Muscle of back (tissue), 3 donors: ENCODE measurements at regions not wholly inside any gene's neighbourhood (a gene's known extent, or its start where the extent isn't known, plus 50 kb on each side); places are given as distances from the start of the nearest gene placed in this dataset.
"Not testable (repeated sequence)": the region's sequence is repeated elsewhere in the genome, so short reads cannot be mapped to it uniquely, and the experiment has no call there.

ENCODE experiments used
- DNase-seq, 3 donors: peaks; one replicate each; pipeline versions ENCODE4 v3.0.0 to v3.0.0-alpha.2; 2013

- DNase-seq: no peak
Observed at GRCh38 chr22:46040471-46041465, 63.8 kb upstream of the WNT7B start.

- no peak for DNase-seq
Observed at GRCh38 chr22:46041642-46042041, 64.7 kb upstream of the WNT7B start.

- DNase-seq: no peak
Observed at GRCh38 chr22:46042786-46043185, 65.8 kb upstream of the WNT7B start.

GRCh38 chr22:46043339-46043738, 66.4 kb upstream of the WNT7B start:
- no peak for DNase-seq

DNA sequence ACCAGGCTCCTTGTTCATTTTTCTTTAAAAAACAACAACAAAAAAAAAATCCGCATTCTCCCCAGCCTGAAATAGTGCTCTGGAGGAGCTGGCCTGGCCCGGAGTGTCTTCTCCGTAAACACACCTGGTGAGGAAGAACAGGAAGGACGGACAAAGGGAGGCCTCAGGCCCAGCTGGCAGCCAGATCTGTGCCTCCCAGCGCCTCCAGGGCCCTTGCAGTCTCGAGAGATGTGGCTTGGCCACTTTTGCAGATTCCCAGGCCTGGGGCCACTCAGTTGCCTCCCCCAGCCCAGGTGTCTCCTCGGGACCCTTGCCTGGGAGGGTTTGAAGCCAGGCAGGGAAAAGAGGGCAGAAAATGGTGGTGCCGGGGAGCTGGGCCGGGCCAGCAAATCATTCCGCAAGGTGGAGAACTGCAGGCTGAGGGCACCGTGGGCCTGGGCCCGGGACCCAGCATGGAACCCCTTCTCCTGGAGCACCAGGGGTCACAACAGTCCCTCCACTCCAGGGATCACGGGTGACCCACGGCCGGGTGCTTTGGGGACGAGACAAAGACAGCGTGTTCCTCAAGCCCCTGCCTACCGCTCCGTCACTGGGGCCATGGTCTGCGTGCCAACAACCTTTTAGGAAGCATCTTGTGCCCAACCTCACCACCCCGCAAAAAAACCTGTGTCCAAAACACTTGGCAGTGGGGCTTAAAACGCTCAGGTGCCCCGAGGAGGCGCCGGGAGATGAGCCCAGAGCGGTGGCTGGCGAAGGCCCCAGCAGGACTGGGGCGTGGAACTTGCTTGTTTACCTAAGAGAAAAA, 67.1 kb upstream of the WNT7B start:
- peak in 1 of 3 donors; percentile 72 for DNase-seq

- peak in 2 of 3 donors; percentile 65 to 85 for DNase-seq
Observed at GRCh38 chr22:46044621-46045458, 67.9 kb upstream of the WNT7B start.

GRCh38 chr22:46045459-46046298, 68.7 kb upstream of the WNT7B start:
- no peak for DNase-seq

DNA sequence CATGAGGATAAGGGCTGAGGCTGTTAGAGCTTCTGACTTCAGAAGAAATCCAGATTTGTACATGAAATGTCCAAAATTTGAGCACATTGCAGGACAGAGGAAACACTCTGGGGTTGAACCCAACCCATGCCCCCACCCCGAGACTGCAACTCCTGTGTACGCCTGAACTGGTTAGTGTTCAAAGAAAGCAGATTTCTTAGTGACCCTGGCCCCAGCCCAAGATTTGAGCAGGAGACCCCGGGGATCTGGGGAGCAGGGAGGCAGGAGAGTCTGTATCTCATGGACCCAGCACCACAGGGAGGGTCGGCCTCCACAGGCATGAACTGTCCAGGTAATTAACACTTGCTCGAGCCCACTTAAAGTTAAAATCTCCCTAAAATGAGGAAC, 69.3 kb upstream of the WNT7B start:
- no peak for DNase-seq

DNA sequence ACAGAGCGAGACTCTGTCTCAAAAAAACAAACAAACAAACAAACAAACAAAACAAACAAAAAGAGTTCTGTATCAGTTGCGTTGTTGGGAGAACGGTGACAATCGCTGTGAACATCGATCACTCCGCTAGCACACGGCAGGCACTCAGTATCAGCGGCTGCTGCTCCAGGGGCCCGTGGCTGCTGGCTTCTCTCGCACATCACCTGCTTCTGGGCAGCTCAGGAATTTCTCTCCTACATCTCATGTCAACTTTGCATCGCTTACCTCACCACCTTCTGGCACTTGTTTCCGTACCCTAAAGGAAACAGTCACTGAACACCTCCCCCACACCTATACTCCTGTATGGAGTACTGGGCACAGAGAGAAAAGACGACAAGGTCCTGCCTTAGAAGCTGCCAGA, 70.3 kb upstream of the WNT7B start:
- DNase-seq: no peak

GRCh38 chr22:46047841-46048595, 71.1 kb upstream of the WNT7B start:
- DNase-seq: no peak

DNA sequence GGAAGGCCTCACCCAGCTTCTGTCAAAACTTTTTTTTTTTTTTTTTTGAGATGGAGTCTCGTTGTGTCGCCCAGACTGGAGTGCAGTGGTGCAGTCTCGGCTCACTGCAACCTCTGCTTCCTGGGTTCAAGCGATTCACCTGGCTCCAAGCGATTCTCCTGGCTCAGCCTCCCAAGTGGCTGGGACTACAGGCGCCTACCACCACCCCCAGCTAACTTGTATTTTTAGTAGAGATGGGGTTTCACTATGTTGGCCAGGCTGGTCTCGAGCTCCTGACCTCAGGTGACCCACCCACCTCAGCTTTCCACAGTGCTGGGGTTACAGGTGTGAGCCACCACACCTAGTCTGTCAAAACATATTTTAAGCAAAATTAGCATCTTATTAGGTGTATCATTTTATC, 71.7 kb upstream of the WNT7B start:
- DNase-seq: not testable (repeated sequence)

DNA sequence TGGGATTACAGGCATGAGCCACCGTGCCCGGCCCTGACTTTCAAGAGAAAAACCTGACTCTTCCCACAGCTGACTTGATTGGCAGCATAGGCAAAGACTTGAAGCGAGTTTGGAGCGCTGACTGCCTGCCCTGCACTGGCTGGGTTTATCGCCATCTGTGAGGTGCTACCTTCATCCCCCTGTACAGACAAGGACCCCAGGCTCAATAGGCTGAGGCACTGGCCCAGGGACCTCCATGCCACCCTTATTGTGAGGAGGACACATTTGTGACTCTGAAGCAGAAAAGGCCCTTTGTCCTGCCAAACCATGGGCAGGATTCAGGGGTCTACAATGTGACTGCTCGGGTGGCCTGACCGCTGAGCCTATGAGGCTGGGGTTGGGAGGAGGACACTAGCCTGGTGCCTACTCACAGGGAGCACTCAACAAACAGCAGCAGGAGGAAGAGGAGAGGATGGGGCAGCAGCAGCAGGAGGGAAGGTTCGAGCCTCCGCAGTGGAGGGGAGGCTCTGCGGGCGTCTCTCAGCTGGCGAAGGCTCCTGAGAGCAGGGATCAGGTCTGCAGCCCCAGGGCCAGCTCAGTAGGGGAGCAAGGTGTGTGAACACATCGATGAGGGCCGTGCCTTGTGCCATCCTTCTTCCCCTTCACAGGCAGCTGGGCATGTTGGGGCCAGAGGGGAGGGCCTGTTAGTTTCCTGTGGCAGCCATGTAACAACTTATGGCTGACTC, 72.9 kb upstream of the WNT7B start:
- no peak for DNase-seq

- DNase-seq: no peak
Observed at GRCh38 chr22:46050451-46050845, 73.5 kb upstream of the WNT7B start.

DNA sequence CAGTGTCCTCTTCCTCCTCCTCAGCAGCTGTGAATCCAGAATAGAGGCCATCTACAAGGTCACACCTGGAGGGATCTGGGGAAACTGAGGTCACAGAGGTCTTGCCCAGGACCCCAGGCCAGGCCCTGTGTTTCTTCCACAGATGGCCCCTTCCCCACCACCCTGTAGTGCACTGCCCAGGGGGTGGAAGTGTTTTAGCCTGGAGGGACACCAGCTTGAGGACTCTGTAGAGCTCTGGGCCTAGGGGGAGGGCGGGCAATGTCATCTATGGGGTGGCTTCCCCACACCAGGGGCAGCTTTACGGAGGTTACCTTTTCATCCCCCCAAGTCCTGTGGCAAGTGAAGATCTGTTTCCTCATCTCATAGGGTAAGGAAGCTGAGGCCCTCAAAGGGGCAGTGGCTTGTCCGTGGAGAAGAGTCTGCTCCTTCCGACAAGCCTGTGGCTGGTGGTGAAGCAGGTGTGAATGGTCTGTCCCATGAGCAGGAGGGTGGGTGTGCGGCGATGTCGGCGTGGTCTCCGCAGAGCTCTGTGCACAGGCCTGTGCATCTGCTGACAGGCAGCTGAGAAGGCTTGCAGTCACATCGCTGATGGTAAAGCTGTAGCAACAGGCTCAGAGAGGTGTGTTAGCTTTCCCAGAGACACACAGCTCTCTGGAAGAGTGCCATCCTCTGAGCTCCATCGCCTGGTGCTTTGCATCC, 74.1 kb upstream of the WNT7B start:
- DNase-seq: no peak

GRCh38 chr22:46051646-46052045, 74.7 kb upstream of the WNT7B start:
- DNase-seq: no peak

DNA sequence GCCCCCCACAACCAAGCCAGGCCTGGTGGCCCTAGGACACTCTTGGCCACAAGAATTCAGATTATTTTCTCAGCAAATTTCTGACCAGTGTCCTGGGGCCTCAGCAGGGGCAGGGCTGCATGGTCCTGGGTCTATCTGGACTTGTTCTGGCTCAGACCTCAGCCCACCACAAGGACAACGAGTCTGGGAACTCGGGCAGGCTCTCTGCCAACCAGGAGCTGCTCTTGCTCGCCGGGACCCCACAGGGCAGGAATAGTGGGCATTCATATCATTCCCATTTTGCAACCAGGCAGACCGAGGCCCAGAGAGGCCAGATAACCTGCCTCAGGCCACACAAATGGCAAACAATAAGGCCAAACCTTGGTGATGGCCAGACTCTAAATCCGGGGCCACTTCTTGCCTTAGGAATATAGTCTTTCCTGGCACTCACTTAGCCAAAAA, 75.4 kb upstream of the WNT7B start:
- DNase-seq: no peak

DNA sequence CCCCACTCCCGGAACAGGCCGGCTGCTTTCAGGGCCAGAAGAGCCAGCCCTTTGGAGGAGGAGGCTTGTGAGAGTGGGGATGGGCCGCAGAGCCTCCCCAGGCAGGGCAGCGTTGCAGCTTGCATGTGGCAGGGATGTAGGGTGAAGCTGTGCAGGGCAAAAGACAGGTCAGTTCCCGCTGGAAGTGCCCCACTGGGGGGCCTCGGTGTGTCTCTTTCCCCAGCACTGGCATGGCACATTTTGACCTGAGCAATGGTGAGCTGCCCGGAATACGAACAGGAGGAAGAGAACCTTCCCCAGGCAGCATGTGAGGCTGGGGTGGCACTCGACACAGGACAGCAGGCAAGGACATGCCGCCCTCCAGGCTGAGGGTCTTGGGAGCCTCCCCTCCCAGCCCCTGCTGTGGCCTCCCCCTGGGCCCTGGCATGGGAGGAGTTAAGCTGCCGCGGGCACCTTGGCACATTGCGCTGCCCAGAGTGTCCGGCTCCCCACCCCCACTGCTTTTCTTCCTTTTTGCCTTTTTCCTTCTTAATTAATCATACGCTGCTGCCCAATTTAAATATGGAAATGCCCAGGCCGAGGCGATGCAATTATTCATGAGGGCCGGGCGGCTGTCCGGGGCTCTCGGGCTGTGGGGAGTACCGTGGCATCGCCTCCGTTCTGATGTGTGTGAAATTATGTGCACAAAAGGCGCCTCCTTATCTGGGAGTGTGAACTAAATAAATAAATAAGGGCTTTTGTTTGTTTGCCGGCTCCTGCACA, 76.0 kb upstream of the WNT7B start:
- DNase-seq: no peak

- peak in 2 of 3 donors; percentile 79 to 92 for DNase-seq
Observed at GRCh38 chr22:46053563-46054090, 76.7 kb upstream of the WNT7B start.
